Upper lobe of left lung (tissue), 4 donors: ENCODE measurements at regions not wholly inside any gene's neighbourhood (a gene's known extent, or its start where the extent isn't known, plus 50 kb on each side); places are given as distances from the start of the nearest gene placed in this dataset.

Experiments used
- CTCF ChIP-seq, 6 experiments: fragments of 450-650 bp in 4 of 6; fragments of 200-600 bp in 2 of 6; sonication (generic) in 2 of 6; IDR thresholded peaks; one replicate each; pipeline ENCODE4 v1.5.1; 2016 to 2019; ENCODE audit warnings: antibody characterized with exemption in 6 of 6
- POLR2A ChIP-seq, 4 donors: fragments of 450-650 bp; IDR thresholded peaks; one replicate each; pipeline ENCODE4 v1.5.1; 2016 to 2017; ENCODE audit warnings: antibody characterized with exemption in 4 of 4, mild to moderate bottlenecking in 2 of 4

GRCh38 chrX:10990418-10990817 is 120.7 kb upstream of the HCCS start:
- TF ChIP-seq POLR2A (IDR thresholded peaks at IDR 0.05) (no peak), CTCF (IDR thresholded peaks at IDR 0.05) (no peak)
